NT2/D1 (cell line): ENCODE measurements at regions not wholly inside any gene's neighbourhood (a gene's known extent, or its start where the extent isn't known, plus 50 kb on each side); places are given as distances from the start of the nearest gene placed in this dataset.

Source experiments
- DNase-seq: peaks from one replicate; pipeline ENCODE4 v3.0.0-alpha.2; 2011; ENCODE audit warnings: low read depth, low spot score
- H3K27me3 ChIP-seq: 2 replicates; pipeline ENCODE4 v1.6.0; 2011; ENCODE audit warnings: mild to moderate bottlenecking; ENCODE audit not compliant: insufficient read length, insufficient read depth
- H3K36me3 ChIP-seq: 2 replicates; pipeline ENCODE4 v1.6.1; 2011; ENCODE audit warnings: mild to moderate bottlenecking, low read length, mixed read lengths; ENCODE audit not compliant: insufficient read depth, insufficient read length
- H3K4me1 ChIP-seq: 2 replicates; pipeline ENCODE4 v1.5.1; 2011; ENCODE audit not compliant: insufficient read depth, insufficient read length
- H3K4me3 ChIP-seq: 2 replicates; pipeline ENCODE4 v1.5.1; 2011; ENCODE audit warnings: low read depth; ENCODE audit not compliant: insufficient read length
- H3K9ac ChIP-seq: 2 replicates; pipeline ENCODE4 v1.6.0; 2011; ENCODE audit warnings: low read depth; ENCODE audit not compliant: insufficient read length
- H3K9me3 ChIP-seq: 2 replicates; pipeline ENCODE4 v1.5.1; 2011; ENCODE audit warnings: mild to moderate bottlenecking, low read length; ENCODE audit not compliant: insufficient read depth
- SUZ12 ChIP-seq: IDR thresholded peaks from 2 replicates; pipeline ENCODE4 v1.6.1; 2011; ENCODE audit not compliant: insufficient read length, insufficient read depth; ENCODE audit errors: extremely low read depth
- YY1 ChIP-seq: IDR thresholded peaks from 2 replicates; pipeline ENCODE4 v1.6.1; 2011; ENCODE audit not compliant: insufficient read length, insufficient read depth
- ZNF274 ChIP-seq: IDR thresholded peaks from 2 replicates; pipeline ENCODE4 v1.6.1; 2011; ENCODE audit warnings: mild to moderate bottlenecking, low read depth, low read length

GRCh38 chr6:163956571-163957407, 542.3 kb downstream of the QKI start:
- H3K9me3 ChIP-seq = peaks cover 3% of the 10 kb centered on the region; the same call in 1 of the 2 replicates
- peak; percentile 40 for DNase-seq

GRCh38 chr6:163955756-163956155, 541.2 kb downstream of the QKI start:
- no peaks in the 10 kb centered on the region for H3K36me3 ChIP-seq
- peaks cover 3% of the 10 kb centered on the region; the same call in 1 of the 2 replicates for H3K9me3 ChIP-seq
- no peak overlapping the region for H3K9ac ChIP-seq
- H3K4me1 ChIP-seq = no peaks in the 10 kb centered on the region
- no peak for DNase-seq
- H3K4me3 ChIP-seq = no peak overlapping the region
- no peaks in the 10 kb centered on the region for H3K27me3 ChIP-seq
- TF ChIP-seq YY1 (no peak), SUZ12 (no peak), ZNF274 (no peak)

More at GRCh38 chr6:163956571-163957407, 542.3 kb downstream of the QKI start:
- Histone ChIP-seq H3K36me3 (no peaks in the 10 kb centered on the region), H3K4me1 (no peaks in the 10 kb centered on the region), H3K27me3 (no peaks in the 10 kb centered on the region), H3K9ac (no peak overlapping the region), H3K4me3 (no peak overlapping the region)
- TF ChIP-seq SUZ12 (no peak), ZNF274 (no peak), YY1 (no peak)

GRCh38 chr6:163955096-163955495, 540.6 kb downstream of the QKI start:
- TF ChIP-seq SUZ12 = no peak
- TF ChIP-seq YY1 = no peak
- no peak for TF ChIP-seq ZNF274
- no peaks in the 10 kb centered on the region for H3K27me3 ChIP-seq
- H3K4me3 ChIP-seq = no peak overlapping the region
- no peaks in the 10 kb centered on the region for H3K36me3 ChIP-seq
- peaks cover 3% of the 10 kb centered on the region; the same call in 1 of the 2 replicates for H3K9me3 ChIP-seq
- no peak for DNase-seq
- H3K9ac ChIP-seq = no peak overlapping the region
- H3K4me1 ChIP-seq = no peaks in the 10 kb centered on the region

- H3K9ac ChIP-seq = no peak overlapping the region
- H3K9me3 ChIP-seq = peaks cover 3% of the 10 kb centered on the region; the same call in 1 of the 2 replicates
- H3K4me1 ChIP-seq = no peaks in the 10 kb centered on the region
- H3K27me3 ChIP-seq = no peaks in the 10 kb centered on the region
- no peaks in the 10 kb centered on the region for H3K36me3 ChIP-seq
- no peak overlapping the region for H3K4me3 ChIP-seq
- no peak for TF ChIP-seq SUZ12
- no peak for TF ChIP-seq YY1
- no peak for TF ChIP-seq ZNF274
- no peak for DNase-seq
Observed at GRCh38 chr6:163954088-163954775, 539.7 kb downstream of the QKI start.

GRCh38 chr6:163952005-163952404, 537.5 kb downstream of the QKI start:
- H3K4me1 ChIP-seq = no peaks in the 10 kb centered on the region
- H3K36me3 ChIP-seq = no peaks in the 10 kb centered on the region
- no peak overlapping the region for H3K9ac ChIP-seq
- H3K4me3 ChIP-seq = no peak overlapping the region
- peaks cover 3% of the 10 kb centered on the region; the same call in 1 of the 2 replicates for H3K9me3 ChIP-seq
- TF ChIP-seq SUZ12 (no peak), ZNF274 (no peak), YY1 (no peak)
- H3K27me3 ChIP-seq = no peaks in the 10 kb centered on the region
- no peak for DNase-seq

- Histone ChIP-seq H3K9me3 (no peaks in the 10 kb centered on the region), H3K36me3 (no peaks in the 10 kb centered on the region), H3K27me3 (no peaks in the 10 kb centered on the region), H3K4me3 (no peak overlapping the region), H3K9ac (no peak overlapping the region), H3K4me1 (no peaks in the 10 kb centered on the region)
- DNase-seq = no peak
- TF ChIP-seq ZNF274 (no peak), YY1 (no peak), SUZ12 (no peak)
Observed at GRCh38 chr6:163951326-163951725, 536.8 kb downstream of the QKI start.

- no peak overlapping the region for H3K9ac ChIP-seq
- H3K4me1 ChIP-seq = no peaks in the 10 kb centered on the region
- no peaks in the 10 kb centered on the region for H3K9me3 ChIP-seq
- no peaks in the 10 kb centered on the region for H3K36me3 ChIP-seq
- TF ChIP-seq YY1 (no peak), ZNF274 (no peak), SUZ12 (no peak)
- no peaks in the 10 kb centered on the region for H3K27me3 ChIP-seq
- no peak for DNase-seq
- no peak overlapping the region for H3K4me3 ChIP-seq
Observed at GRCh38 chr6:163950159-163950558, 535.6 kb downstream of the QKI start.
